T-helper 22 cell (primary cell): ENCODE measurements at regions not wholly inside any gene's neighbourhood (a gene's known extent, or its start where the extent isn't known, plus 50 kb on each side); places are given as distances from the start of the nearest gene placed in this dataset.

ENCODE experiments used
- DNase-seq: peaks from one replicate; pipeline ENCODE4 v3.0.0-alpha.2; 2020; ENCODE audit warnings: low read depth

- no peak for DNase-seq
Measured at GRCh38 chr5:117893211-117893610, 1095.1 kb downstream of the DTWD2 start.

- DNase-seq = no peak
Measured at GRCh38 chr5:117892360-117892759, 1096.0 kb downstream of the DTWD2 start.

GRCh38 chr5:117889596-117889995 is 1098.8 kb downstream of the DTWD2 start:
- DNase-seq = no peak

DNA sequence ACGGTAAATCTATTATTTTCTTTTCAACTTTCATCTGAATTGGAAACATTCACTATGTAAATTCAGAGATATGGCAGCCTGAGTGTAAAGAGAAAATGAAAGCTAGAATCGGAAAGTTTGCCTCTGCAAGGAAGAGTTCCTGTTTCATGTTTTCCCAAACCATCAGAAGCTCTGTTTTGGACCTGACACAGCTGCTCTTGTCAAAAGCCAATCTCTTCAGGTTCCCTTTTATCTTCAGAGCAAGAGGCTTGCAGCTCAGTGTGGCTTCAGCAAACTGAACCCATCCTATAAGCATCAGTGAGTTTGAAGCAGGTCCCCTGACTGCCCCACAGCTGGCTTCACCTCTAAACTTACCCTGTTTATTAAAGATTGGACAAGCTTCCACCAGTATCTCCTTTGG is 1099.7 kb downstream of the DTWD2 start:
- DNase-seq = no peak

DNA sequence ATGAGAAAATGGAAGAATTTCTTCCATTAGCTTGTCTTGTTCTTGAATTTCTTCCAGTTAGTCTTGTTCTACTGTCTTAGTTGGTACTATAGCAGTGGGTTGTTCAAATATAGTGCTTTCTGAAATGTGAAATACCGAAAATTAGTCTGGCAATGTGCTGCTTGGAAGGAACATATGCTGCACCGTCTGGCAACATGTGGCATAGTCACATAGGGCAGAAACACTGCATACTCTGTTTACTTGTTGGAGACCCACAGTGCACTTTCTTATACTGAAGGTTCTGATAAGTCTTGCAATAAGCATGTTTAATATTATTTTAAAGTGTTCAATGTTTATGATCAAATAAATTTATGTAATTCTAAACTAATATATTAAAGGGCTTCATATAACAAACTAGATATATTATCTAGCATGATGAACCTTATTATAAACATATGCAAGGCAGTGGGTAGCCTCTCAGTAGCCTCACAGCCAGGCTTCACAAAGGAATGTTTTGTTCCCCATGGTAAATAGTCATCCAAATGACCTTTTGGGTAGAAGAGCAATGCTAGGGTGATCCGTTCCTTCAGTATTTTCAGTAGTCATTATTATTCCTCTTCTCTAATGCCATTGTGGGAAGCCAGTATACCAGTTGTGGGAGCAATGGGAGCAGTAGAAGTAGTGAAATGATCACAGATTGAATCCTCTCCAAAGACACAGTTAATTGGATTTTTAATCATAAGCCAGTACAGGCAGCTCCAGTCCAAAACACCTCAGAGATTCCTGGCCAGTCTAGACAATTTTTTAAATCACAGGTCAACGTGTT is 1106.7 kb downstream of the DTWD2 start:
- DNase-seq = no peak

GRCh38 chr5:117880932-117881331 is 1107.4 kb downstream of the DTWD2 start:
- DNase-seq = no peak

GRCh38 chr5:117877731-117878130 is 1110.6 kb downstream of the DTWD2 start:
- no peak for DNase-seq

- no peak for DNase-seq
Measured at GRCh38 chr5:117872798-117873368, 1115.5 kb downstream of the DTWD2 start.

GRCh38 chr5:117869596-117869995 is 1118.8 kb downstream of the DTWD2 start:
- no peak for DNase-seq

GRCh38 chr5:117863586-117864296 is 1124.6 kb downstream of the DTWD2 start:
- no peak for DNase-seq

- no peak for DNase-seq
Measured at GRCh38 chr5:117860550-117860949, 1127.8 kb downstream of the DTWD2 start.

DNA sequence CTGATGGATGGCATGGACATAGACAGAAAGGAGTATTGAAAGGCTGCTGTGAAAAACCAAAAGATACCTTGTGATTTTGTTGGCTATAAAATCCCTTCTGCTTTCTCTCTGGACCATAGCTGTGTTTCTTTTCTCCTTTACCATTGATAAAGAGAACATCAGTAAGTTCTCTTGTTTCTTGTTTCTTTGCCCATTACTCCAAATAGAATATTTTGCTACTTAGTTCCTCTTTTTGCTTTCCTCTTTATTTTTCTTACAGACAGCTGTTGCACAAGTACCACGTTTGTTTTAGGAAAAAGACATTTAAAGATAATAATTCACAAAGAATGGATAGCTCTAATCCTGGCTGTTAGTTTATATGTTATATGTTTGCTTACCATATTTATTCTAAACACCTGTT is 1129.2 kb downstream of the DTWD2 start:
- DNase-seq = no peak

GRCh38 chr5:117856713-117857112 is 1131.6 kb downstream of the DTWD2 start:
- DNase-seq = no peak

DNA sequence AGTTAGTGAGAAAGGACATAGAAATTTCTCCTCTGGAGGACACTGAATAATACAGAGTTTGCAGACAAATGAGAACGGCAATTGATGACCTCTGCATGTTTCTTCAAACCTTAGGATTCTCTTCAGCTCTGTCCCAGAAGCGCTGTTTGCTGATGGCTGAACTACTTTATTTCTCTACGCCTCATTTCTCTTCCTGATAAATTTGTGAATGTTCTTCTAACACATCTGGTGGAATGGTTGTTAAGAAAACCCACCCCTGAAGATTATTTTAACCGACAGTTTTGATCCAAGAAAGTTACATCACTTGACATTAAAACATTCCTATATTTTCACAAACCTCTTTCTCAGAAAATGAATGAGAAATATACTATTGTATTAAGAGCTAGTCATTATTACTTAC is 1150.6 kb downstream of the DTWD2 start:
- no peak for DNase-seq

GRCh38 chr5:117833691-117834090 is 1154.7 kb downstream of the DTWD2 start:
- DNase-seq = no peak

GRCh38 chr5:117829646-117830045 is 1158.7 kb downstream of the DTWD2 start:
- DNase-seq = no peak

DNA sequence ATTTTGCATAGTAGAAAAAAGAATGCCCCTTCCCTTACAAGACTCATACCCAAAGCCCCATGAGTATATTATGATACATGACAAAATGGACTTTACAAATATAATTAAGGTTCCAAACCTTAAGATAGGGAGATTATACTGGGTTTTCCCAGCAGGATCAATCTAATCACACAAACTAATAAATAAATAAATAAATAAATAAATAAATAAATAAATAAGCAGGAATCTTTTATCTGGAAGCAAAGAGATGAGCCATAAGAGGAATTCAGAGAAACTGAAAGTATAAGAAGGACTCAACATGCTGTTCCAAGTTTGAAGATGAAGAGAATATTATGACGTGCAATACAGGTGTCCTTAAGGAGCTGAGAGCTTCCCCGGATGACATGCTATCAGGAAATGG is 1174.5 kb downstream of the DTWD2 start:
- no peak for DNase-seq

- DNase-seq = no peak
Measured at GRCh38 chr5:117812861-117813260, 1175.5 kb downstream of the DTWD2 start.

- no peak for DNase-seq
Measured at GRCh38 chr5:117809251-117809650, 1179.1 kb downstream of the DTWD2 start.

DNA sequence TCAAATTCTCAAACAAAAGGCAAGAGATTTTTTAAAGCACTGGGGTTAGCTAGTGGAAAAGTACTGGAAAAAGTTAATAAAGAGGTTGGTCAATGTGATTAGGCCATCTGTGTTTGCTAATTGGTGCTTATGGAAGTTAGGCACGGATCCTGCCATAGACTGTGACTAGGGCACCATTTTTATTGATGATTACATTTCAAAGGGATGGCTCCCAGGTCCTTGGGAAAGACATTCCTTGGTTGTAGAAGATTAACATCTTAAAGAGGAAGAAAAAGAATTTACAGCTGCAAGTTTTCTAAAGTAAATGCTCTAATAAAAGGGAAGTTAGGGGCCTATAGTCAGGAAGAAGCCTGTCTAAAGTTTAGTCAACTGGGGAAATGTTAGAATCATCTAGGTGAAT is 1183.3 kb downstream of the DTWD2 start:
- no peak for DNase-seq

DNA sequence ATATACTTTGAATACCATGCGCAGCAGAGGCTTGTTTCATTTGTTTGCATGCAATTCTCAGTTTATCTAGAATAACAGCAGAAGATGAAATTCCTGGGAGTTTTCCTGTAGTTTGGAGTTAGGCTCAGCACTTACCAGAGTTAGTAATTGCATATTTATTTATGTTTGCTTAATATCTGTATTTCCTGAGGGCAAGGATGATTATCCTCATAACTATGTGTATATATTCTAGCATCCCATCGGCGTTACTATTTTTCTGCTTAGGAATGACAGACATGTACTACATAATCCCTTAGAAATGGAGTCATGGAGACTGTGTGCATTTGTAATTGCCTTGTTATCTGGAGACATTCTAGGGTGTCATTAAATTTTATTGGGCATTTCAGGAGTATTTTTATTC is 1184.8 kb downstream of the DTWD2 start:
- DNase-seq = no peak

- DNase-seq = no peak
Measured at GRCh38 chr5:117801583-117801982, 1186.8 kb downstream of the DTWD2 start.

DNA sequence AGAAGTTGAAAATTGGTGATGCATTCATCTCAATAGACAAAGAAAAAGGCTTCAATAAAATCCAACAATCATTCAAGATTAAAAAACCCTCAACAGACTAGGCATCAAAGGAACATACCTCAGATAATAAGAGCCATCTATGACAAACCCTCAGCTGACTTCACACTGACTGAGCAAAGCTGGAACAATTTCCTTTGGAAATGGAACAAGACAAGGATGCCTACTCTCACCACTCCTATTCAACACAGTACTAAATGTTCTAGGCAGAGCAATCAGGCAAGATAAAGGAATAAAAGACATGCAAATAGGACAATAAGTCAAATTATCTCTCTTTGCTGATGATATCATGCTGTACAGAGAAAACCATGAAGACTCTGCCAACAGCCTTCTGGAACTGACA is 1188.1 kb downstream of the DTWD2 start:
- no peak for DNase-seq
